ENCODE measurements at regions not wholly inside any gene's neighbourhood (a gene's known extent, or its start where the extent isn't known, plus 50 kb on each side); places are given as distances from the start of the nearest gene placed in this dataset.

DNA sequence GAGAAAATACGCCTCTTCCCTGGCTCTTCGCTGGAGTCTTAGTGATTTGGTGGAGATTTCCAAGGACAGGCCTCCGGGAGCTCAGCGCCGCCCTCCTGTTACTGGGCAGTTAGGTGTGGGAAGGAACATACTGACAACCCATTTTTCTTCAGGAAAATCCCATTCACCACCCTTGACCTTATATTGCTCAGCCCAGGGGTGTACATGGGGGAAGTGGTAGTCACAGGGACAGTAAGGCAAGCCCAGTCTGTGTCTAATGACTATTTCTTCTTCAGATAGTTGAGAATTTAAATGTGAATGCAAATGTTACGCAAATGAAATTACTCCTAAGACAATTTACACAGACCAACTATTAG is 119.4 kb downstream of the UQCRFS1 start:
- no peak for DNase-seq

DNA sequence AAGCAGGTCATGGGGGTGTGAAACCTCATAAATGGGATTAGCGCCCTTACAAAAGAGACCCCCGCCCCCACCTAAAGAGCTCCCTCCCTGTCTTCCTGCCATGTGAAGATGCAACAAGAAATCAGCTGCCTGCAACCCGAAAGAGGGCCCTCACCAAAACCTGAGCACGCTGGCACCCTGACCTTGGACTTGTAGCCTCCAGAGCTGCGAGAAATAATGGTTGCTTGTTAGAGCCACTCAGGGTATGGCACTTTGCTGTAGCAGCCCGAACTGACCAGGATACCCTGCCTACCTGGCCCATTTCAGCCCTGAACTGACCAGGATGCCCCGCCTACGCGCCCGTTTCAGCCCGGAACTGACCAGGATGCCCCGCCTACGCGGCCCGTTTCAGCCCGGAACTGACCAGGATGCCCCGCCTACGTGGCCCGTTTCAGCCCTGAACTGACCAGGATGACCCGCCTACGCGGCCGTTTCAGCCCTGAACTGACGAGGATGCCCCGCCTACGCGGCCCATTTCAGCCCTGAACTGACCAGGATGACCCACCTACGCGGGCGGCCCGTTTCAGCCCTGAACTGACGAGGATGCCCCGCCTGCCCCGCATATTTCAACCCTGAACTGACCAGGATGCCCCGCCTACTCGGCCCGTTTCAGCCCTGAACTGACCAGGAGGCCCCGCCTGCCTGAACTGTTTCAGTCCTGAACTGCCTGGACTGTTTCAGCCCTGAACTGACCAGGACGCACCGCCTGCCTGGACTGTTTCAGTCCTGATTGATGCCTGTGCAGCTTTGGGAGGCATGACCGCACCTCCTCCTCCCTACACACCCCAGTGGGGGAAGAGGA is 120.0 kb downstream of the UQCRFS1 start:
- DNase-seq: no peak

DNA sequence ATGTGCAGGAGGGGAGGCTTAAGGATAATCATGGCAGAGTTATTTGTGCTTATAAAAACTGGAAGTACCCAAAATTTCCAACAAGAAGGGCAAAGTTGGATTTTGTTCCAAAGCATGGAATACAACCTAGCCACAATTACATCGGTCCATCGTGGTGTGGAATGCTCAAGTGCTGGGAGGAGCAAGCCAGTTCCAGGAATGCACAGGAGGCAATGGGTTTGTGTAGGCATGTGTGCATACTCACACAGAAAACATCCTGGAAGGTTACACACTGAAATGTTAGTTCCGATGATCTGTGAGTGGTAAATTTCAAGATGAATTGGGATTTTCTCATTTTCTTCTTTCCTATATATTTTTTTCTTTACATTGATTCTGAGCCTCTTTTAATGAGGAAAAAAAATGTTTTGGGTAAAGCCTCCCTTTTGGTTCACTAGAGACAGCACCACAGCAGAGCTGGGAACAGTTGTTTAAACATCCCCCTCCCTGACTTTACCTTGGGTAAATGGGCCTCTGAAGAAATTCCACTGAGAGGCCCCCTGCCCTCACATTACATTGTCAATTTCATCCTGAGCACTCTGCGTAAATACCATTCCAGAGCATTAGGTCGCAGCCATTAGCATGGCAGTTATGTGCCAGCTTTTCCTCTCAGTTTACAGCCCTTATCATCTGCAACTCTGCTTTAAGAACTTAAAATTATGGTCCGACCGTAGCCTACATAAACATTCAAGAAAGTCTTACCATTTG is 122.0 kb downstream of the UQCRFS1 start:
- no peak for DNase-seq

DNA sequence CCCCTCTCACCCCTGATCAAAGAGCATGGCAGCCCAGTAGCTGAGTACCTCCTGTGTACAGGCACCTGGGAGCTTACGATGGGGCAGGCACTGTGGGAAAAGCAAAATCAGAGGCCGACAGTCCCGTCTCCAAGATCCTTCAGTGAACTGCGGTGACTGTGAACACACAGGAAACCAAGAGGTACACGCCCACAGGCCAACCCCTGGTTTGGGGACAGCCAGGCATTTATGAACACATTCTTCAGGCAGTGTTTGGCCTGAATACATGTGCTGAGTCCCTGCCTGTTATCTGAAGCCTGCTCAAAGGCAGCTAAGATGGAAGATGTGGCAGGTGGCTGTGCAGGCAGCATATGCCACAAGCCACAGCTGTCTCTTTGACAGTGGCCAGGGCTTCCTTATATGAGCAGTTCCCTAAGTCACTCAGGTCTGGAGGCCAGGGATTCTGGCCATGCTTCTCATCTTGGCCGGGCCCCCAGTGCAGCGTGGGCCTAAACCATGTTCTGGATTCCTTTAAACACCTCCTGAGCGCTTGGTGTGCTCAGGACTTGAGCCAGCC is 123.6 kb downstream of the UQCRFS1 start:
- no peak for DNase-seq

DNA sequence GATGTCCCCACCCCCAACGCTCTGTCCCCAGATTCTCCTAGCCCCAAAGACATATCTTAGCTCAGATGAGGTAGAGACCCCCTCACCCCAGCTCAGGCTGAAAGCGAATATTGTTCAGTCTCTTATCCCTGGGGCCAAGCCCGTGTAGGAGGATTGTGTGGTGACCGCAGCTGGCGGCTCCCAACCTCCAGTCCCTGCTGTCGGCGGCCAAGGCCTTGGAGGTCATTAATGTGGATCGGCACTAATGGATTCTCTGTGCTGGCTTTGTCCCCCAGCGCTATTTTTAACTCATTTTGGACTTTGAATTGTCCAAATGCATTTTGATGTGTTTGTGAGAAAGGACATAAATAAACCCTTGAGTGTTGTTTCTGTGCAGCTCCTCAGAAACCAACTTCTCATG is 124.2 kb downstream of the UQCRFS1 start:
- no peak for DNase-seq

DNA sequence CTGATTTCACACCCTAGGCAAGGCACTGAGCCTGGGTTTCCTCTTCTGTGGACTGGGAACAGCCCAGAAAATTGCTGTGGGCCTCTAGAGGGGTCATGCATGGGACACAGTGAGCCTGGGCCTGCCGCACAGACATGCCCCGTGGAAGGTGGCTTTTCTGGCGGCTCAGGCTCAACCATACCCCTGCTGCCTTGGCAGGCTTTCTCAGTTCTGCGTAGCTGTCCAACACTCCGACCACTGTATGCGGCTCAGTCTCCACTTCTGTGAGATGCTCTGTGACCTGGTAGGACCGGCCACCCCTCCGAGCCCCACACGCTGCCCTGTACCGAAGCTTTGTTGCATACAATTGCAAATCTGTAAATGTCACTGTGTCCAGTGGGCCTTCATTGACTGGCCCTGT is 126.3 kb downstream of the UQCRFS1 start:
- DNase-seq: no peak

DNA sequence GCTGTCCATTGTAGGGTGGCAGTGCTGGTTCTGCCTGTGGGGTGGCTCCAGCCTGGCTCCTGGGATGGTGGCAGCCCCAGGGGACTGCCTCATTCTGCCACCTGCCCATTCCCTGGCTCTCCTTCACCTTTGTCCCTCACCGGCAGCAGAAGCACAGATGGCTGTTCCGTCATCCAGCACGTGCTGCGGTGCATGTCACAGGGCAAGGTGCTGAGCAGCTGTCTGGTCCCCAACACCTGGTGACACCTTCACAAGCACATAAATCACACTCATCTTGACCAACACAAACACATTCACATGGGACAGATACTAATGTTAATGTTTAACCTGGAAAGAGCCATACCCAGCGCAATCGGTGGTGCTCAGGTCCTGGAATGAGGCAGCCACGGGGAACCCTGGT is 126.8 kb downstream of the UQCRFS1 start:
- no peak for DNase-seq

DNA sequence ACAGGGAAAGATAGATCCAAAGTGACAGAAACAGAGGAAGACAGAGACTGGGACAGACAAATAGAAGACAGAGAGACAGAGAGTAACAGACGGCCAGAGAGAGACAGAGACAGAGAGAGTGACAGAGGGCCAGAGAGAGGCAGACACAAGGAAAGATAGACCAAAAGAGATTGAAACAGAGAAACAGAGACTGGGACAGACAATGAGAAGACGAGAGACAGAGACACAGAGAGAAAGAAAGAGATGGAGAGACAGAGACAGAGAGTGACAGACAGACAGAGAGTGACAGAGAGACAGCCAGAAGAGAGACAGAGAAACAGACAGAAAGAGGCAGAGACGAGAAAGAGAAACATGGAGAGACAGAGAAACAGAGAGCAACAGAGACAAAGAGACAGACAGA is 127.3 kb downstream of the UQCRFS1 start:
- DNase-seq: no peak

DNA sequence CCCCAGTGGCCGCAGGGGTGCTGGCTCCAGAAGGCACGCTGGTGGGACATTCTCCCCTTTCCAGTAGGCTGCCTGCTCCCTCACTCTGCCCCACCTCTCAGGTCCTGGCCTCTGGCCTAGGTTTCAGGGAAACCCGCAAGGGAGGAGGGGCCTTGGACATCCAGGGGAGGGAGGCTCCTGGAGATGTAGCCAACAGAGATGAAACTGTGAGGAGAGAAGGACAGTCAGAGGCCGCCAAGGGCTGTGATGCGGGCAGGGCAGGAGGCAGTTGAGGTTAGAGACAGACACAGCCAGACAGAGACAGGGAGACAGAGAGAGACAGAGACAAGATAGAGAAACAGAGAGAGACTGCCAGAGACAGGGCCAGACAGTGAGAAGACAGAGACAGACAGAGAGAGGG is 127.7 kb downstream of the UQCRFS1 start:
- DNase-seq: no peak

DNA sequence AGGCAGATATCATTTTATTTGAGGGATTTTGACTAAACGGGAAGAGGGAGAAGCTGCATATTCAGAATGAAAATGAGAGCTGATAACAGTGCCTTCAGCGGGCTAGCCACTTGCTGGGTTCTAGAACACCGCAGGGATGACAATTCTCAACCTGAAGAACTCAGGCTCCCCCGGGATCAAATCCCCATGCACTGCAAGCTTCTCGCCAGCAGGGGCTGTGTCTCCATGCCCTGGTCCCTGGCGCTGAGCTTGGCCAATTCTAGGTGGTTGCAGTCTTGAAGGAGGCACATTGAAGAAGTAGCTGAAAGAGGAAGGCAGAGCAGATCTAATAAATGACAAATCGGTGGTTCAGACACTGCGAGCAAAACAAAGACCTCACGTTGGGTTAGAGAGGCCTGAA is 128.7 kb downstream of the UQCRFS1 start:
- no peak for DNase-seq

DNA sequence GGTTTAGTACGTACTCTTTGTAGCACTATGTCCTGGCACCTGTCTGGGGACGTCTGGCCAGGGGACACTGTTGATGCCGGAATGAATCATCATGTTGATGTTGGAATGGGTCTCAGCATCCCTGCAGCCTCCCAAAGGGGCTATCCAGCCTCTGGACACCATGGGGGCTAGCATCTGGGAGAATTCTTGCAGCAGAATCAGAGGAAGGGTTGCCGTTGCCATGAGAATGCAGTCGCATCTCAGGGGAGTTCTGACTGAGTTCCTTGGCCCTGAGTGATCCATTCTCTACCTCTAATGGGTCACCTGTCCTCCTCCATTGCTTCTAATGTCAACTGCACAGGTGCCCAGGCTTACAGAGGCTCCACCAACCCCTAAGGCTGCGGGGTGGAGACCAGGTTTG is 129.1 kb downstream of the UQCRFS1 start:
- no peak for DNase-seq

DNA sequence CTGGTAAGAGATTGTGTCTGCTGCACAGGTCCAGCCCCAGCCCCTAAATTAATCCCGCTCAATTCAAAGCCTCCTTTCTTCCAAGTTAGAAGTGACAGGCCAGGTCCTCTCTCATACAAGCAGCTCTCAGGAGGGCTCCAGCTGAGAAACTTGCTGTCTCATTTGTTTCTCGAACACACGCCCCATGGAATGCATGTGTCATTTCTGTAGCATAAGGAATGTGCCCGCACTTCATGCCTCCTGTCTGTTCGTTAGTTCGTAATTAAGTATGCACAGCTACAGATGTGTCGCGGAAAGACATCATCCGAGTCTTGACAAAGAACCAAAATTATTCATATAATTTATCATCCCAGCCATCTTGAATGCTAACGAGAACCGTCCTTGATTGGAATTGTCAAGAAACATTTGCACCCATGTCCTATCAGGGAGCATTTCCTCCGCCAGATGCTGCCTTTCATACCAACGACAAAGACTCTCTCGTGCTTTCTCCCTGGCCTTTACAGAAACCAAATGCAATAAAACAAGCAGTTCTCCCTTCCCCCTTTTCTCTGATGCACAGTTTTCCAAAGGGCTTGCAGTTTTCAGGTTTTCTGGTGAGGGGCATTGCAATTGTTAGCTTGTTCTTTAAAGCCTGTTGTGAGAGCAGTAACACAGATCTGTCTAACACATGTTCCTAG is 133.5 kb downstream of the UQCRFS1 start:
- DNase-seq: no peak

DNA sequence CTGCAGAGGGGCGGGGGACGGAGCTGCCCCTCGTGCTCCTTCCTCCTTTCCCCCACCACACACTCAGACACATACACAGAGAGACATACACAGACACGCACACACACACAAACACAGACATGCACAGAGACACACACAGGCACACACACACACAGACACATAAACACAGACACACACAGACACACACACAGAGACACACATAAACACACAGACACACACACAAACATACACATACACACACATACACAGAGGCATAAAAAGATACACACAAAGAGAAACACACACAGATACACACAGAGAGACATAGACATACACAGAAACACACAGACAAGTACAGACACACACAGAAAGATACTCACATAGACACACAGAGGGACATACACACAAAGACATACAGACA is 136.0 kb downstream of the UQCRFS1 start:
- no peak for DNase-seq

DNA sequence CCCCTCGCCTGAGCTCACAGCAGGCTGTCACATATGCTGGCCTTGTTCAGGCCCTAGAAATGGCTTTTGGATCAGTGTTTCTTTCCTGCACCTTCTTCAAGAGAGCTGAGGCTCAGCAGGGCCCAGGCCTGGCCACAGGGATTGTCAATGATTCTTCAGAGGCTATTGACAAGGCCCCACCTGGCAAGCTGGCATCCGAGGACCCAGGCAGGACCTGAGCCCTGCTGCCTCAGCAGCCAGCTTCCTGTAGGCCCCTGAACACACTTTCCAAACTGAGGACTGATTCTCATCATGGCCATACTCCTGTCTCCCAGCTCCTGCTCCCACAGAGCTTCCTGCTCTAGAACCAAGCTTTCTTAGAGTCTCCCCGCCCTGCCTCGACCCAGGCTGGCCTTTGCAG is 136.8 kb downstream of the UQCRFS1 start:
- DNase-seq: no peak

DNA sequence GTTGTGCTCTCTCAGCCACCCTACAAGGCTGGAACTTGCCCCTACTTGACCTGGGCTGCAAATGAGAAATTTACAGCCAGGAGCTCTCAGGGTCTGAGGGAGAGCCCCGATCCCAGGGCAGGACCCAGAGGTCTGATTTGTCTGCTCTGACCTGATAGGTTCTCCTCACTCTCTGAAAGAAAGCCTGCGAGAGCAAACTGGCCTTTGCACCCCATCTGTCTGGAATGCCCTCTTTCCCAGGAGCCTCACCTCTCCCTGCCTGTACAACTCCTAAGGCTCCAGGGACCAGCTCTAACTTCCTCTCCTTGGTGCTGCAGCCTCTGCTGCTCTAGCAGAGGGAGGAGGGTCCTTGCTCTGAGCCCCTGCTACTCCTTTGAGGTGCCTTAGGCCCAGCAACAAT is 137.8 kb downstream of the UQCRFS1 start:
- no peak for DNase-seq

DNA sequence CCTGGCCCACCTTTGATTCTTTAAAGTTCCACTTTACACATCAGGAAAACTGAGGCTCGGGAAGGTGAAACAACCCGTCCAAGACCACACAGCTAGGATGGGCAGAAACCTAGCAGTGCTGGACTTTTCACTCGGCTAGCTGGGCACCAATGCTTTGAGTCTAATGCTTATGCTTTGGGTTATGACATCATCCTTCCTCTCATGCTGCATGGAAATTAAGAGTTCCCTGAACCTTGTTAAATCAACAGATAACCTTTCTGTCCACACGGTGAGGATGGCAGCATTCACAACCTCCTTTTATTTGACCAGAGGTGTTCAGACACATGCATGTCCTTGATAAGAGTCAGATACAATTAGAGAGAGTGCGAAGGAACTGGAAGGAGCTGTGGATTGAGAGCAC is 138.4 kb downstream of the UQCRFS1 start:
- no peak for DNase-seq

DNA sequence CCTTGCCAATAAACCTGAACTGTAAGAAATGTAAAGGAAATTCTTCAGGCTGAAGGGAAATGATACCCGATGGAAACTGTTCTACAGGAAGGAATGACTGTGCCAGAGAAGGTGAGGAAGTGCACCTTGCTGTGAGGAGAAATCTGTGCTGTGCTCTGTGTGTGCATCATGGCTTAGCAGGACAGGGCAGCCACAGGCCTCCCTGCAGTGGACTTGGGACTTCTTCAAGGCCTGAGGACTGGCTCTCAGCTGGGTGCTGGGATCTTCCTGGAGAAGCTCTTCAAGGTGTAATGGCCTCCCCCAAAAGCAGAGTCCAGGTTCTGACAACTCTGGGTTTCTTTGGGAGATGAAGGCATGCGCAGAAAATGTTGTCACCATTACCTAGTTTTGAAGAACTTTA is 145.1 kb downstream of the UQCRFS1 start:
- no peak for DNase-seq

DNA sequence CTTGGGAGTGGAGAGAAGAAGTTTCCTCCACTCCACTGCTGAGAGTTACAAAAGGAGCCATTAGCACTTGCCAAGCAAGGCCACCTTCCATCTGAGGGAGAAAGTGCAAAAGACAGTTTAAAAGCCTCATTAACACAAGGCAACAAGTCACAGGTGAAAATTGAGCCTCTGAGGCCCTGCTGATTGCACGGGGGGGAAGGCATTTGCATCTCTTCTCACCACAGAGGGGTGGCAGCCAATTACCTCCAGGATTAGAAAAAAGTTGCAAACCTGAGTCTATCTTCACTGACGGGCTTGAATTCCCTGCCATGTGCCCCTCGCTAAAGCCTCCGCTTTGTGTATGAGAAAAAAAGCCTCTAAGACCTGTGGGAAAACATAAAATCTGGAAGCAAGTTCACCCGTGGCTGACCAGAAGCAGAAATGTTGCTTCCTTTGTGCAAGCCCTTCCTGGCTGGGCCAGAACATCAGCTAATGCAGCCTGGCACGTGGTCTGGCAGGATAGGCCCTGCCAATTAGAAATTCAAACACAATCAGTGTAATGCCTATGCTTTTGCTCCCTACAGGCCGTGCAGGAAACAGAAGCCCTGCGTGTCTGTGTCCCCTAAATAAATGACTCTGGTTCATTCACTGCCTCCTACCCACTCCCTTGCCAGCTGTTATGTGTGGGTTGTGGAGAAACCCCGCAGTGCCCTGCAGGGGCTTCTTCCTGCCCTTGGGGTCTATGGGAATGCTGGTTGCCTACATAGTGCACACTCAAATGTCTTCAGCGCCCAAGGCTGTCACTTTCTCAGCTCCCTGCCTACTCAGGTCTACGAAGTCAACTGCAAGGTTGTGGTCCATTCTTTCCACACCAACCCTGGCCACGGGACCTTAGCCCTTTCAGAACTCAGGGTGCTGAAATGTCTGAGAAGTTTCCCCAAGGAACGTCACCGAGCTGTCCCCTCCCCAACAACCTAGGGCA is 150.2 kb downstream of the UQCRFS1 start:
- DNase-seq: no peak

DNA sequence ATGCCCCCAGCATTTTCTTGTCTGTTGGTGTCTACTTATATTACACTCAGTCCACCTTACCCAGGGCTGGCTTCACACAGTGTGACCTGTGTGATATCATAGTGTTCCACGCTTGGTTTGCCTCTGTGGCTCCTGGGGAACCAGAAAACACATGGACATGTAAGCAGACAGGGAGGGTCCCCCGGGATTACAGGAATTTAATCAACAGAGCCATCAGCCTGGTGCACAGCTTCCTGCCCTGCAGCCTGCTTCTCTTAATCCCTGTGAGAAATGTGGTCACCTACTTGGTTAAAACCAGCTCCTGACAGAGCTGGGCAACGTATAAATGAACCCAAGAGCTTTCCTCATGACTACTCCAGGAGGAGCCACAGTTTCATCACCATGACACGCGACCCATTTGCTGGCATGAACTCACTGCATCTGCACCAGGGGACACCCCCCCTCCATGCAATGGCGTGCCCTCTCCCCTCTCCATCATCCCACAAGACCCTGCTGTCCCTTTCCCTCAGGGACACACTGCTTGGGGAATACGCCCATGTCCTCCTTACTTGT is 152.1 kb downstream of the UQCRFS1 start:
- no peak for DNase-seq

DNA sequence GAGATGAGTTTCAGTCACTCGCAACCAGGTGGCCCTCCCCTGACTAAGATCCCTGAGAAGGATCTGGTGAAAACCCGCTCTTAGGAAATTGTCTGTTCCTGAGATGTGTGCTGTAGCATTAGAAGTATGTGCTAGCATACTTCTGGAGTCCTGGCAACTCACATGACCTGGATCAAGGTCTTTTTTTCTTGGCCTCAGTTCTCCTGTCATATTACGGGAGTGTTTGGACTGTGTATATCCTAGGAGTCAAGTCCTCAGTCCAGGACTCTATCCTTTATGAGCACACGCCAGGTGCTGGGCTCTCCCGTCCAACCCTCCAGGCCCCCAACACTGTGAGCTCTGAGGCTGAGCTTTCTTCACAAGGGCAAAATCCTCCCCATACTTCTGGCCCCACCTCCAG is 156.4 kb downstream of the UQCRFS1 start:
- no peak for DNase-seq

DNA sequence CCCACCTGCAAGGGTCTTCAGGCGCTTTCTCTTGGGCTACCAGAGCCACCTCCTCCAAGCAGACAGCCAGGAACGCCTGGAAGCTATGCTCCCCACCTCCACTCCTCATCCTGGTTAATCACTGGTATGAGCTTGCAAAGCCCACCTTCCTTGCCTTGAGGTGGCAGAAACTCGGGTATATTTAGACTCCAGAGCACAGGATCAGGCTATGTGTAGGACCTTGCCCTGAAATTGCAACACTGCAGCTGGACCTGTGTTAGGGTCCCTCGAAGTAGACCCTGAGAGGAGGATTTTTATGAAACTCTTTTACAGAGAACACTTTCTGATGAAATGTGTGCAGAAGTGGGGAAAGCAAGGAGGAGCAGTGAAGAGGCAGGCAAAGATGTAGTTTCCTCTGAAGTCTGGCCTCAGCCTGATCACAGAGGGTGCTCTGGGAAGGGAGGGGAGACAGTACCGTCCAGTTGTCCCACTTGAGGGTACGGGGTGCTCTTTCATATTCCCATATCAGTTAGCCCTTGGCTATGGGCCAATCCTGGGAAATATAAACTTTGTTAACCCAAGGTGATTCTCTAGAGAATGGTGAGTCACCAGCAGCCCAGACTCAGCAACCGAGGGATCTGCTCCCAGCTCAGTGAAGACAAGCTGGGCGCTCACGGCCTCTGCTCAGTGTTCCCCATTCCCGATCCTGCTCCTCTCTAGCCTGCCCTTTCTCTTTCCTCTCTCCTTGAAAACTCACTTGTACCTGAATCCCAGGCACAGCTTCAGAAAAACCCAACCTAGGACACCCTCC is 157.9 kb downstream of the UQCRFS1 start:
- no peak for DNase-seq
